IMR-90 (cell line): ENCODE measurements at regions not wholly inside any gene's neighbourhood (a gene's known extent, or its start where the extent isn't known, plus 50 kb on each side); places are given as distances from the start of the nearest gene placed in this dataset.

Experiments
- ATAC-seq: fragments of 200-7000 bp; cut with Tn5 transposase; 2 replicates; pipeline ENCODE4 v1.9.1; 2020; ENCODE audit warnings: low read depth, mild to moderate bottlenecking, moderate library complexity
- BruUV-seq: library from RNA; stranded (reverse); fragments of 400-500 nt; replicated peaks from 2 replicates; lab custom pipeline; 2021; lab: Mats Ljungman, UMichigan
- CTCF ChIA-PET: fragments of 300-600 bp; formaldehyde crosslinking; extraction: SDS; loops from one replicate; lab custom pipeline; 2021; ENCODE audit warnings: antibody characterized with exemption; lab: Yijun Ruan, JAX
- POLR2A ChIA-PET: fragments of 300-600 bp; sonication (Branson Sonifier 250); formaldehyde crosslinking; loops from one replicate; lab custom pipeline; 2022; ENCODE audit warnings: antibody characterized with exemption; ENCODE audit not compliant: unreplicated experiment; lab: Charles Lee
- DNase-seq: peaks from one replicate; pipeline ENCODE4 v3.0.0; 2013
- H2AFZ ChIP-seq: replicated peaks from 2 replicates; pipeline ENCODE3; 2013; ENCODE audit warnings: low read length, mild to moderate bottlenecking; ENCODE audit not compliant: poor library complexity
- H2AK5ac ChIP-seq: 2 replicates; pipeline ENCODE4 v1.6.1; 2013; ENCODE audit warnings: low read depth, low read length, inconsistent platforms
- H2AK9ac ChIP-seq: replicated peaks from 2 replicates; pipeline ENCODE3; 2013; ENCODE audit warnings: mild to moderate bottlenecking, low read depth, low read length, moderate library complexity; ENCODE audit not compliant: poor library complexity
- H2BK120ac ChIP-seq: 2 replicates; pipeline ENCODE4 v1.6.1; 2013; ENCODE audit warnings: low read depth, low read length, inconsistent platforms
- H2BK15ac ChIP-seq: 3 replicates; pipeline ENCODE4 v1.6.1; 2013; ENCODE audit warnings: low read depth, low read length, inconsistent platforms
- H2BK20ac ChIP-seq: 2 replicates; pipeline ENCODE4 v1.6.1; 2013; ENCODE audit warnings: low read depth, mild to moderate bottlenecking, inconsistent platforms, low read length, moderate library complexity
- H2BK5ac ChIP-seq: 2 replicates; pipeline ENCODE4 v1.6.1; 2013; ENCODE audit warnings: mild to moderate bottlenecking, low read depth, low read length, inconsistent platforms; ENCODE audit not compliant: poor library complexity, severe bottlenecking
- H3K14ac ChIP-seq: replicated peaks from 2 replicates; pipeline ENCODE4 v1.6.1; 2013; ENCODE audit warnings: low read depth, low read length, inconsistent platforms
- H3K18ac ChIP-seq: 2 replicates; pipeline ENCODE4 v1.6.1; 2013; ENCODE audit warnings: low read depth, low read length, control low read depth
- H3K23ac ChIP-seq: 2 replicates; pipeline ENCODE4 v1.6.1; 2013; ENCODE audit warnings: low read depth, low read length, inconsistent platforms
- H3K27ac ChIP-seq: 2 replicates; pipeline ENCODE4 v1.5.1; 2013; ENCODE audit warnings: mild to moderate bottlenecking, control low read depth, low read length; ENCODE audit not compliant: insufficient read depth
- H3K27me3 ChIP-seq: 2 replicates; pipeline ENCODE4 v1.6.1; 2013; ENCODE audit warnings: low read length; ENCODE audit not compliant: control insufficient read depth, insufficient read depth
- H3K36me3 ChIP-seq: 2 replicates; pipeline ENCODE4 v1.6.1; 2013; ENCODE audit warnings: low read length, mixed read lengths; ENCODE audit not compliant: control insufficient read depth, insufficient read depth
- H3K4ac ChIP-seq: 2 replicates; pipeline ENCODE4 v1.6.1; 2013; ENCODE audit warnings: low read depth, low read length, inconsistent platforms
- H3K4me1 ChIP-seq: 2 replicates; pipeline ENCODE4 v1.6.1; 2013; ENCODE audit warnings: low read length, mixed read lengths; ENCODE audit not compliant: control insufficient read depth, insufficient read depth
- H3K4me2 ChIP-seq: 2 replicates; pipeline ENCODE4 v1.6.1; 2013; ENCODE audit warnings: low read depth, mild to moderate bottlenecking, control low read depth, low read length, moderate library complexity
- H3K4me3 ChIP-seq: 2 replicates; pipeline ENCODE4 v1.5.1; 2013; ENCODE audit warnings: low read depth, mild to moderate bottlenecking, control low read depth, low read length, moderate library complexity; ENCODE audit not compliant: insufficient read depth
- H3K56ac ChIP-seq: 2 replicates; pipeline ENCODE4 v1.6.1; 2013; ENCODE audit warnings: low read length, inconsistent platforms; ENCODE audit not compliant: insufficient read depth; ENCODE audit errors: extremely low read depth
- H3K79me1 ChIP-seq, 2 experiments: 2 replicates each; pipeline ENCODE4 v1.6.1; 2013; ENCODE audit warnings: low read length in 2 of 2, inconsistent platforms in 1 of 2, low read depth in 1 of 2
- H3K9ac ChIP-seq: 2 replicates; pipeline ENCODE4 v1.6.1; 2013; ENCODE audit warnings: low read depth, low read length, control low read depth
- H3K9me1 ChIP-seq: 2 replicates; pipeline ENCODE4 v1.6.1; 2013; ENCODE audit warnings: low read length, inconsistent platforms; ENCODE audit not compliant: insufficient read depth
- H3K9me3 ChIP-seq: 2 replicates; pipeline ENCODE4 v1.6.1; 2013; ENCODE audit warnings: low read length; ENCODE audit not compliant: control insufficient read depth, insufficient read depth
- H4K20me1 ChIP-seq: 2 replicates; pipeline ENCODE4 v1.6.1; 2013; ENCODE audit warnings: low read length, inconsistent platforms; ENCODE audit not compliant: insufficient read depth
- H4K5ac ChIP-seq: 2 replicates; pipeline ENCODE4 v1.6.1; 2013; ENCODE audit warnings: mild to moderate bottlenecking, low read depth, low read length, control low read depth
- H4K8ac ChIP-seq, 2 experiments: 2 replicates each; pipeline ENCODE4 v1.6.1; 2013; ENCODE audit warnings: low read depth in 2 of 2, low read length in 2 of 2, control low read depth in 1 of 2, inconsistent platforms in 1 of 2
- H4K91ac ChIP-seq: 2 replicates; pipeline ENCODE4 v1.6.1; 2013; ENCODE audit warnings: low read depth, low read length, inconsistent platforms; ENCODE audit not compliant: insufficient read depth
- FOS ChIP-seq: fragments of 150-350 bp; IDR thresholded peaks from 2 replicates; pipeline ENCODE4 v1.6.1; 2016; ENCODE audit warnings: low read depth, low read length
- MXI1 ChIP-seq: IDR thresholded peaks from 2 replicates; pipeline ENCODE4 v1.6.1; 2012; ENCODE audit warnings: low read depth, mild to moderate bottlenecking, low read length, moderate library complexity, borderline replicate concordance
- RCOR1 ChIP-seq: IDR thresholded peaks from 2 replicates; pipeline ENCODE4 v1.6.1; 2012; ENCODE audit warnings: mild to moderate bottlenecking, low read length, improper control_type of control experiment; ENCODE audit not compliant: insufficient replicate concordance
- WGBS, 2 experiments: methylation state at CpG; one replicate each; pipeline versions ENCODE4 v1.1.5 to v1.1.7; 2013; ENCODE audit warnings: missing lambda C conversion rate in 2 of 2; ENCODE audit not compliant: insufficient read length in 1 of 2; ENCODE audit errors: extremely low coverage in 2 of 2; 5-methylcytosine and 5-hydroxymethylcytosine counted together
- dilution Hi-C: fragments of 300-500 bp; cut with HindIII; formaldehyde crosslinking; loops from one replicate; pipeline ENCODE4 v1.14.3; 2018; ENCODE audit warnings: low sequenced_read_pairs; ENCODE audit not compliant: unreplicated experiment
- in situ Hi-C: fragments of 300-500 bp; cut with MboI; formaldehyde crosslinking; loops from 3 replicates; pipeline ENCODE4 v1.14.3; 2019; ENCODE audit warnings: low sequenced_read_pairs, inconsistent platforms, mixed read lengths
- intact Hi-C: fragments of 100-400 bp; cut with micrococcal nuclease; formaldehyde crosslinking; loops from 2 replicates; pipeline ENCODE4 v1.10.0; 2022
- TF ChIP-seq, protein P1 (sequence below): fragments of 150-350 bp; IDR thresholded peaks from 2 replicates; pipeline ENCODE4 v1.6.1; 2017; ENCODE audit warnings: mild to moderate bottlenecking, antibody characterized with exemption, low read length, low read depth
- TF ChIP-seq, protein P2 (sequence below): conservative IDR thresholded peaks from 2 replicates; pipeline ENCODE4 v1.5.1; 2012; ENCODE audit warnings: mild to moderate bottlenecking, low read depth, low read length, improper control_type of control experiment

DNA sequence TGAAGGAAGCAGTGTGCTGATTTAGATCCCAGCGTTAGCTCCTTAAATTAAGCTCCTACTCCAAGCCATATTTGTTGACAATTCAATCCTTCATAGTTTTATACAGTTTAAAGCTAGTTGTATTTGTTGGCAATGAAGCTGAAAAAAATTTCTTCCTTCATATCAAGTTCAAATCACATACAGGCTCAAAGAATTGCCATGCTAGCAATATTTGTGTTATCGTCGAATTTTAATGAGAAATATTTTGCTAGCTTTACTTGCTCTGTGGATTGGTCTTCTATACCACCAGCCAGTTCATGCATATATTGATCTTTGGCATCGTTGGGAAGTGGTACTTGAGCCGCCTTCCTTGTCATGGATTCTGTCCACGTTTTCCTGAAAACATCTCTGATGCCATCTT, 204.6 kb upstream of the HDAC4 start:
- dilution Hi-C loops (no loop called here), in situ Hi-C loops (no loop called here), intact Hi-C loops (no loop called here)
- H2BK15ac ChIP-seq, result no peak overlapping the region
- no peak overlapping the region for H3K9ac ChIP-seq
- H3K4me1 ChIP-seq, result no peaks in the 10 kb centered on the region
- H3K9me3 ChIP-seq, result peaks cover 29% of the 10 kb centered on the region
- H3K4me3 ChIP-seq, result no peak overlapping the region
- H4K8ac ChIP-seq, result no peak overlapping the region
- no peaks in the 10 kb centered on the region for H3K9me1 ChIP-seq
- no peak overlapping the region for H3K14ac ChIP-seq
- WGBS, 2 experiments, result no CpG with 5 or more reads among the region's 6 CpGs
- BruUV-seq, result no TSS peak
- H2AK5ac ChIP-seq, result no peak overlapping the region
- no peak overlapping the region for H2AK9ac ChIP-seq
- ChIA-PET CTCF (no interaction called here), POLR2A (no interaction called here)
- no peak overlapping the region for H3K4ac ChIP-seq
- H2AFZ ChIP-seq, result no peak overlapping the region
- H4K91ac ChIP-seq, result no peak overlapping the region
- H4K20me1 ChIP-seq, result no peaks in the 10 kb centered on the region
- H3K56ac ChIP-seq, result no peak overlapping the region
- H2BK5ac ChIP-seq, result no peak overlapping the region
- no peak overlapping the region for H3K23ac ChIP-seq
- no peak for TF ChIP-seq MXI1
- TF ChIP-seq RCOR1, result no peak
- TF ChIP-seq, protein P1, sequence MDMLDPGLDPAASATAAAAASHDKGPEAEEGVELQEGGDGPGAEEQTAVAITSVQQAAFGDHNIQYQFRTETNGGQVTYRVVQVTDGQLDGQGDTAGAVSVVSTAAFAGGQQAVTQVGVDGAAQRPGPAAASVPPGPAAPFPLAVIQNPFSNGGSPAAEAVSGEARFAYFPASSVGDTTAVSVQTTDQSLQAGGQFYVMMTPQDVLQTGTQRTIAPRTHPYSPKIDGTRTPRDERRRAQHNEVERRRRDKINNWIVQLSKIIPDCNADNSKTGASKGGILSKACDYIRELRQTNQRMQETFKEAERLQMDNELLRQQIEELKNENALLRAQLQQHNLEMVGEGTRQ, result no peak
- TF ChIP-seq, protein P2, sequence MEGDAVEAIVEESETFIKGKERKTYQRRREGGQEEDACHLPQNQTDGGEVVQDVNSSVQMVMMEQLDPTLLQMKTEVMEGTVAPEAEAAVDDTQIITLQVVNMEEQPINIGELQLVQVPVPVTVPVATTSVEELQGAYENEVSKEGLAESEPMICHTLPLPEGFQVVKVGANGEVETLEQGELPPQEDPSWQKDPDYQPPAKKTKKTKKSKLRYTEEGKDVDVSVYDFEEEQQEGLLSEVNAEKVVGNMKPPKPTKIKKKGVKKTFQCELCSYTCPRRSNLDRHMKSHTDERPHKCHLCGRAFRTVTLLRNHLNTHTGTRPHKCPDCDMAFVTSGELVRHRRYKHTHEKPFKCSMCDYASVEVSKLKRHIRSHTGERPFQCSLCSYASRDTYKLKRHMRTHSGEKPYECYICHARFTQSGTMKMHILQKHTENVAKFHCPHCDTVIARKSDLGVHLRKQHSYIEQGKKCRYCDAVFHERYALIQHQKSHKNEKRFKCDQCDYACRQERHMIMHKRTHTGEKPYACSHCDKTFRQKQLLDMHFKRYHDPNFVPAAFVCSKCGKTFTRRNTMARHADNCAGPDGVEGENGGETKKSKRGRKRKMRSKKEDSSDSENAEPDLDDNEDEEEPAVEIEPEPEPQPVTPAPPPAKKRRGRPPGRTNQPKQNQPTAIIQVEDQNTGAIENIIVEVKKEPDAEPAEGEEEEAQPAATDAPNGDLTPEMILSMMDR, result no peak
- TF ChIP-seq FOS, result no peak
- no peak overlapping the region for H3K27ac ChIP-seq
- no peak overlapping the region for H3K18ac ChIP-seq
- no peak for ATAC-seq
- no peaks in the 10 kb centered on the region for H3K36me3 ChIP-seq
- no peaks in the 10 kb centered on the region for H3K27me3 ChIP-seq
- H4K5ac ChIP-seq, result no peak overlapping the region
- DNase-seq, result no peak
- no peaks in the 10 kb centered on the region for H3K79me1 ChIP-seq
- no peak overlapping the region for H2BK20ac ChIP-seq
- no peak overlapping the region for H3K4me2 ChIP-seq
- no peak overlapping the region for H2BK120ac ChIP-seq
